Tibial nerve (tissue), 4 donors: ENCODE measurements at regions not wholly inside any gene's neighbourhood (a gene's known extent, or its start where the extent isn't known, plus 50 kb on each side); places are given as distances from the start of the nearest gene placed in this dataset.

Source experiments
- DNase-seq, 2 donors: peaks; one replicate each; pipeline ENCODE4 v3.0.0-alpha.2; 2019; ENCODE audit warnings: low spot score in 2 of 2
- H3K27ac ChIP-seq, 4 donors: fragments of 200-600 bp; sonication (generic) in 3 of 4; one replicate each; pipeline ENCODE4 v1.5.1; 2017 to 2019; ENCODE audit warnings: mild to moderate bottlenecking in 1 of 4
- H3K27me3 ChIP-seq, 2 donors: fragments of 200-600 bp; sonication (generic) in 1 of 2; one replicate each; pipeline versions ENCODE4 v1.5.1 to v1.6.0; 2017 to 2019
- H3K36me3 ChIP-seq, 3 donors: fragments of 200-600 bp; sonication (generic); one replicate each; pipeline ENCODE4 v1.5.1; 2018 to 2019
- H3K4me1 ChIP-seq, 4 donors: fragments of 200-600 bp; sonication (generic) in 3 of 4; one replicate each; pipeline ENCODE4 v1.5.1; 2017 to 2019
- H3K4me3 ChIP-seq, 4 donors: fragments of 200-600 bp; sonication (generic) in 3 of 4; one replicate each; pipeline ENCODE4 v1.5.1; 2017 to 2019; ENCODE audit warnings: mild to moderate bottlenecking in 1 of 4, moderate library complexity in 1 of 4
- H3K9me3 ChIP-seq, 4 donors: fragments of 200-600 bp; sonication (generic) in 3 of 4; one replicate each; pipeline ENCODE4 v1.5.1; 2017 to 2019
- EP300 ChIP-seq, 2 donors: sonication (generic); formaldehyde crosslinking; IDR thresholded peaks; one replicate each; pipeline ENCODE4 v1.6.1; 2017; ENCODE audit warnings: antibody characterized with exemption in 2 of 2, mild to moderate bottlenecking in 1 of 2
- POLR2A ChIP-seq, 2 donors: fragments of 450-650 bp; IDR thresholded peaks; one replicate each; pipeline ENCODE4 v1.6.1; 2017; ENCODE audit warnings: antibody characterized with exemption in 2 of 2, mild to moderate bottlenecking in 2 of 2, moderate library complexity in 2 of 2
- WGBS, 2 donors: methylation state at CpG; one replicate each; pipeline ENCODE4 v1.1.5; 2018; 5-methylcytosine and 5-hydroxymethylcytosine counted together
- TF ChIP-seq, protein P1 (sequence below), 5 experiments: fragments of 200-600 bp in 3 of 5; fragments of 450-650 bp in 2 of 5; sonication (generic) in 3 of 5; IDR thresholded peaks; one replicate each; pipeline ENCODE4 v1.5.1; 2016 to 2019; ENCODE audit warnings: antibody characterized with exemption in 5 of 5, mild to moderate bottlenecking in 3 of 5, moderate library complexity in 2 of 5

DNA sequence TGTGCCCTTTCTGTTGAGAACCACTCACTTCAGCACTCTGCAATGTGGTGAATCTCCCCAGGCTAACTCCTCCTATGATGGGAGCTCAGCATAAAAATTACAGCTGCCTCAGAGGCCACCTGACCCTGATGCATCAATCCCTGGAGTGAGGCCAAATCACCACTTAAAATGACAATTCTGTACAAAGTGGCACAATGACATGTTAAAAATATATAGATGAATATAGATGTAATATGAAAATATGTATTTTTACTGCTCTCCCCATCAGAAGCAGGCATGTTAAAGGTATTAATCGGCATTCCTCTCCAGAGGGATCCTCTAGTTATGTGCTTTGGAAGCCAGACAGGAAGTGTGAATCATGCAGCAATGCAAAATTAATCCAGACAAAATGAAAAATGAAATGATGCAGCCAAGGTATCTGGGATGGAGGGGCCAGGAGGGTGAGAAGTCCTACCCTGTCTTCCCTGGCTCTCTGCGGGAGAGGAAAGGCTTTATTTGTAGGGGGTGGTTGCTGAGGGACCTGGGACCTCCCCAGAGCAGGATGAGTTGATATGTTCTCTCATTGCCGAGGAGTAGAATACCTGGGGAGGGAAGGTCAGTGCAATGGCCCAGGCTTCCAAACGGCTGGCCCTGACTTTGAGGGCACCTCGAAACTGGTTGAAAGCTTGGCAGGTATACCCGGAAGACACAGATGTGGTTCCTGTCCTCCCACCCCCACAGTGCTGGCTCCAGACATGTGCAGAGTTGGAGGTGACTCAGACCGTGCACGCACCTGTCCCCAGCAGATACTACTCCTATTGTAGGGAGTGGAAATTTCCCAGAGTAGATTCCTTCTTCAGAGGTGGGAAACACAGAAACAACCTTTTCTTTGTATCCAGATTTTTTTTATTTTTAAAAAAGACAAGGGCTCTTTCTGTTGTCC, 347.9 kb upstream of the NCAM1 start:
- H3K27me3 ChIP-seq = no peaks in the 10 kb centered on the region
- H3K4me3 ChIP-seq = no peak overlapping the region
- DNase-seq = no peak
- H3K9me3 ChIP-seq = no peaks in the 10 kb centered on the region
- H3K4me1 ChIP-seq = peaks cover 0 to 27% (median 4%) of the 10 kb centered on the region in 4 donors
- H3K36me3 ChIP-seq = no peaks in the 10 kb centered on the region
- WGBS, 2 donors = 52 to 55% methylated on average over 8 of the region's 8 CpGs
- H3K27ac ChIP-seq = no peak overlapping the region
- TF ChIP-seq POLR2A (IDR thresholded peaks at IDR 0.05) = no peak
- TF ChIP-seq, protein P1, sequence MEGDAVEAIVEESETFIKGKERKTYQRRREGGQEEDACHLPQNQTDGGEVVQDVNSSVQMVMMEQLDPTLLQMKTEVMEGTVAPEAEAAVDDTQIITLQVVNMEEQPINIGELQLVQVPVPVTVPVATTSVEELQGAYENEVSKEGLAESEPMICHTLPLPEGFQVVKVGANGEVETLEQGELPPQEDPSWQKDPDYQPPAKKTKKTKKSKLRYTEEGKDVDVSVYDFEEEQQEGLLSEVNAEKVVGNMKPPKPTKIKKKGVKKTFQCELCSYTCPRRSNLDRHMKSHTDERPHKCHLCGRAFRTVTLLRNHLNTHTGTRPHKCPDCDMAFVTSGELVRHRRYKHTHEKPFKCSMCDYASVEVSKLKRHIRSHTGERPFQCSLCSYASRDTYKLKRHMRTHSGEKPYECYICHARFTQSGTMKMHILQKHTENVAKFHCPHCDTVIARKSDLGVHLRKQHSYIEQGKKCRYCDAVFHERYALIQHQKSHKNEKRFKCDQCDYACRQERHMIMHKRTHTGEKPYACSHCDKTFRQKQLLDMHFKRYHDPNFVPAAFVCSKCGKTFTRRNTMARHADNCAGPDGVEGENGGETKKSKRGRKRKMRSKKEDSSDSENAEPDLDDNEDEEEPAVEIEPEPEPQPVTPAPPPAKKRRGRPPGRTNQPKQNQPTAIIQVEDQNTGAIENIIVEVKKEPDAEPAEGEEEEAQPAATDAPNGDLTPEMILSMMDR (IDR thresholded peaks at IDR 0.05) = no peak
- TF ChIP-seq EP300 (IDR thresholded peaks at IDR 0.05) = no peak

DNA sequence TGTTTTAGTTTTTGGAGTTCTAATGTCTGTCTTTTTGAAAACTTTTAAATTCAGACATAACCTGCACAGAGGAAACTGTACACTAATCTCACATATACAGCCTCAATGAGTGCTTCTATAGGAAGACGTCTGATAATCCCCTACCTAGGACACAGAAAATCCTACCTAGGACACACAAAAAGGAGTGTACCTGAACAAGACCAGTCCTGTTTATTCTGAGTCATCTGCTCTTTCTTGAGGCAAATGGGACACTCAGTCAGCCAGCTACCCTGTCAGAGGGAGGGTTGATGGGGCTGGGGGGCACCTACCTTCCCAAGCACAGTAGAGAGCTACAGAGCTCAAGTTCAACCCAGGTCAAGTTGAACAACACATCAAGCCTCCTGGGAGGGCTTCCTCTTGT, 346.6 kb upstream of the NCAM1 start:
- H3K4me3 ChIP-seq = no peak overlapping the region
- TF ChIP-seq, protein P1 (IDR thresholded peaks at IDR 0.05) = no peak
- no peak for TF ChIP-seq POLR2A (IDR thresholded peaks at IDR 0.05)
- TF ChIP-seq EP300 (IDR thresholded peaks at IDR 0.05) = no peak
- no peaks in the 10 kb centered on the region for H3K27me3 ChIP-seq
- peaks cover 0 to 27% (median 4%) of the 10 kb centered on the region in 4 donors for H3K4me1 ChIP-seq
- H3K9me3 ChIP-seq = no peaks in the 10 kb centered on the region
- H3K36me3 ChIP-seq = no peaks in the 10 kb centered on the region
- DNase-seq = no peak
- WGBS, 2 donors = 93 to 96% methylated on average over 1 of the region's 1 CpG
- no peak overlapping the region for H3K27ac ChIP-seq

DNA sequence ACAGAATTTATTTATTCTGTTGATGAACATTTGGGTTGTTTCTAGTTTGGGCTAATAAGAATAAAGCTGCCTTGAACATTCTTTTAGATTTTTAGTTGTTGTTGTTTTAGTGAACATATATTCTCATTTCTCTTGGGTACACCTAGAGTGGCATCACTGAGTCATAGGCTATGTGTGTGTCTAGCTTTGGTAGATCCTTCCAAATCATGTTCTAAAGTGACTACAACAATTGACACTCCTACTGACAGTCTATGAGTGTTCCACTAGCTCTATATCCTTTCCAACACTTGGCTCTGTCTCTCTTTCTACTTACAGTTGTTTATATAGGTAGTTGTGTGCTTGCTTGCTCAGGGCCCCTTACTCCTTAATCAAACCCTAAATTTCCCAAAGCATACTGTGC, 346.0 kb upstream of the NCAM1 start:
- H3K36me3 ChIP-seq = no peaks in the 10 kb centered on the region
- H3K4me3 ChIP-seq = no peak overlapping the region
- H3K27ac ChIP-seq = no peak overlapping the region
- no peaks in the 10 kb centered on the region for H3K9me3 ChIP-seq
- no peak for TF ChIP-seq POLR2A (IDR thresholded peaks at IDR 0.05)
- TF ChIP-seq, protein P1 (IDR thresholded peaks at IDR 0.05) = no peak
- no peak for TF ChIP-seq EP300 (IDR thresholded peaks at IDR 0.05)
- no peaks in the 10 kb centered on the region for H3K27me3 ChIP-seq
- DNase-seq = no peak
- peaks cover 0 to 27% (median 4%) of the 10 kb centered on the region in 4 donors for H3K4me1 ChIP-seq

DNA sequence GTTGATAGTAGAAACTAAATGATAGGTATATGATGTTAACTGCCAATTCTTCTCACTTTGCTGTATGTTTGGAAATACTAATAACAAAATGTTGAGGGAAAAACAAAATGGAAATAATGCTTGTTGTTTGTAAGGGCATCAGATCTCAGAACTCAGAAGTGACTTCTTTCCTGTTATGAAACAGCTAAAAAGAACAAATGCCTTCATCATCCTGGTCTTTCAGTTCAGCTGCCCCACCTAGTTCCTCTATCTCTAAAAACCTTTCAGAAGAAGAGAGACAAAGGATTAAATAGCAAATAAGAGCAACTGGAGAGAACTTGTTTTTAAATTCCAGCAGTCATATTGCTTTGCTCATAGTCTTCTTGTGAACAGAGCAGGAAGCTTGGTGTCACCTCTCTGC, 345.3 kb upstream of the NCAM1 start:
- DNase-seq = no peak
- no peak overlapping the region for H3K27ac ChIP-seq
- no peaks in the 10 kb centered on the region for H3K9me3 ChIP-seq
- H3K4me1 ChIP-seq = peaks cover 0 to 27% (median 4%) of the 10 kb centered on the region in 4 donors
- TF ChIP-seq POLR2A (IDR thresholded peaks at IDR 0.05) (no peak), EP300 (IDR thresholded peaks at IDR 0.05) (no peak)
- TF ChIP-seq, protein P1 (IDR thresholded peaks at IDR 0.05) = no peak
- no peak overlapping the region for H3K4me3 ChIP-seq
- no peaks in the 10 kb centered on the region for H3K36me3 ChIP-seq
- H3K27me3 ChIP-seq = no peaks in the 10 kb centered on the region

DNA sequence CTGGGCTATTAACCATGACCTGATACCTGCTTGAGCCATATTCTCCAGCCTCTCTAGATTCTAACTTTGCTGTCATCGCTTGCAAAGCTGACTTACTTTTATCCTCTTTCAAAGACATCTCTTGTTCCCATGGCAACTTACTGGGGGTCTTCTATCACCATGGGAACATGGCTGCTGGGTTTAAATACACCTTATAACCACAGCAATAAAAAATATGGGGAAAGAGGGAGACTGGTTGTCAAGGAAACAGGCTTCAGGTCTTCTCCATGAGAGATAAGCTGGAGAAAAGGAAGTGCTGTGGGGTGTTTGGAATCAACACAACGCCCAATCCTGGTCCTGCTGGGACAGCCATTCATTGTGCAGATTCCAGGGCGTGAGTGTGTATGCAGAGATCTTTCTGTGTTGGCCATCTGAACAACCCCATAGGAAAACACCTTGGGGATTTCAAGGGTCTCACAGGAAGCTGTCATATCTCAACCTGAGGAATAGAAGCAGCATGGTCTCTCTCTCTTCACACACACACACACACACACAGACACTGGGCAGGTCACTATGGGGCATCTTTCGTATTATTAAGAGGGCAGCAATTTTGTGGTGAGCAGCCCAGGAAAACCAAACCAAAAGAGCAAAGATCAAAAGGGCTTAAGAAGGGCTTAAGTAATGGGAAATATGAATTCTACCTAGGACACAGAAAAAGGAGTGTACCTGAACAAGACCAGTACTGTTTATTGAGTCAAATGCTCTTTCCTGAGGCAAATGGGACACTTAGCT, 344.7 kb upstream of the NCAM1 start:
- no peaks in the 10 kb centered on the region for H3K27me3 ChIP-seq
- TF ChIP-seq POLR2A (IDR thresholded peaks at IDR 0.05) (no peak), EP300 (IDR thresholded peaks at IDR 0.05) (no peak)
- TF ChIP-seq, protein P1 (IDR thresholded peaks at IDR 0.05) = no peak
- peaks cover 0 to 22% (median 2%) of the 10 kb centered on the region in 4 donors for H3K4me1 ChIP-seq
- 87 to 90% methylated on average over 4 of the region's 4 CpGs for WGBS, 2 donors
- no peak for DNase-seq
- H3K27ac ChIP-seq = no peak overlapping the region
- no peaks in the 10 kb centered on the region for H3K9me3 ChIP-seq
- H3K36me3 ChIP-seq = no peaks in the 10 kb centered on the region
- H3K4me3 ChIP-seq = no peak overlapping the region
